Vagina (tissue), 2 donors: ENCODE measurements at regions not wholly inside any gene's neighbourhood (a gene's known extent, or its start where the extent isn't known, plus 50 kb on each side); places are given as distances from the start of the nearest gene placed in this dataset.

ENCODE experiments used
- DNase-seq, 2 donors: peaks; one replicate each; pipeline ENCODE4 v3.0.0-alpha.2; 2017; ENCODE audit errors: extremely low spot score in 2 of 2
- H3K27ac ChIP-seq: fragments of 200-600 bp; sonication (generic); one replicate; pipeline ENCODE4 v1.5.1; 2019
- H3K27me3 ChIP-seq: fragments of 200-600 bp; sonication (generic); one replicate; pipeline ENCODE4 v1.5.1; 2019
- H3K36me3 ChIP-seq, 2 donors: fragments of 200-600 bp; sonication (generic); one replicate each; pipeline ENCODE4 v1.5.1; 2017 to 2019
- H3K4me1 ChIP-seq: fragments of 200-600 bp; sonication (generic); one replicate; pipeline ENCODE4 v1.5.1; 2019
- H3K4me3 ChIP-seq, 2 donors: fragments of 200-600 bp; sonication (generic); 1 replicate in 1 of 2; 2 replicates in 1 of 2; pipeline ENCODE4 v1.5.1; 2016 to 2019
- H3K9me3 ChIP-seq: fragments of 200-600 bp; sonication (generic); one replicate; pipeline ENCODE4 v1.5.1; 2019
- POLR2A ChIP-seq, 2 donors: fragments of 450-650 bp; IDR thresholded peaks; one replicate each; pipeline ENCODE4 v1.6.1; 2017; ENCODE audit warnings: antibody characterized with exemption in 2 of 2, mild to moderate bottlenecking in 2 of 2, moderate library complexity in 2 of 2
- POLR2AphosphoS5 ChIP-seq, 2 donors: sonication (generic); formaldehyde crosslinking; IDR thresholded peaks; one replicate each; pipeline ENCODE4 v1.9.0; 2017; ENCODE audit warnings: antibody characterized with exemption in 2 of 2, mild to moderate bottlenecking in 2 of 2, low read depth in 1 of 2; ENCODE audit not compliant: insufficient read depth in 1 of 2
- intact Hi-C: fragments of 100-400 bp; cut with DNase I; formaldehyde crosslinking; loops from one replicate; pipeline ENCODE4 v1.15.1; 2023
- TF ChIP-seq, protein P1 (sequence below), 3 experiments: fragments of 450-650 bp in 2 of 3; fragments of 200-600 bp in 1 of 3; sonication (generic) in 1 of 3; IDR thresholded peaks; one replicate each; pipeline ENCODE4 v1.5.1; 2017 to 2019; ENCODE audit warnings: antibody characterized with exemption in 3 of 3, mild to moderate bottlenecking in 2 of 3, moderate library complexity in 2 of 3

GRCh38 chr15:61612111-61612510, 383.0 kb upstream of the RORA start:
- Histone ChIP-seq H3K27me3 (no peaks in the 10 kb centered on the region), H3K4me1 (no peaks in the 10 kb centered on the region), H3K36me3 (no peaks in the 10 kb centered on the region), H3K4me3 (no peak overlapping the region), H3K27ac (no peak overlapping the region), H3K9me3 (no peaks in the 10 kb centered on the region)
- no peak for DNase-seq
- TF ChIP-seq, protein P1, sequence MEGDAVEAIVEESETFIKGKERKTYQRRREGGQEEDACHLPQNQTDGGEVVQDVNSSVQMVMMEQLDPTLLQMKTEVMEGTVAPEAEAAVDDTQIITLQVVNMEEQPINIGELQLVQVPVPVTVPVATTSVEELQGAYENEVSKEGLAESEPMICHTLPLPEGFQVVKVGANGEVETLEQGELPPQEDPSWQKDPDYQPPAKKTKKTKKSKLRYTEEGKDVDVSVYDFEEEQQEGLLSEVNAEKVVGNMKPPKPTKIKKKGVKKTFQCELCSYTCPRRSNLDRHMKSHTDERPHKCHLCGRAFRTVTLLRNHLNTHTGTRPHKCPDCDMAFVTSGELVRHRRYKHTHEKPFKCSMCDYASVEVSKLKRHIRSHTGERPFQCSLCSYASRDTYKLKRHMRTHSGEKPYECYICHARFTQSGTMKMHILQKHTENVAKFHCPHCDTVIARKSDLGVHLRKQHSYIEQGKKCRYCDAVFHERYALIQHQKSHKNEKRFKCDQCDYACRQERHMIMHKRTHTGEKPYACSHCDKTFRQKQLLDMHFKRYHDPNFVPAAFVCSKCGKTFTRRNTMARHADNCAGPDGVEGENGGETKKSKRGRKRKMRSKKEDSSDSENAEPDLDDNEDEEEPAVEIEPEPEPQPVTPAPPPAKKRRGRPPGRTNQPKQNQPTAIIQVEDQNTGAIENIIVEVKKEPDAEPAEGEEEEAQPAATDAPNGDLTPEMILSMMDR (IDR thresholded peaks at IDR 0.05): no peak
- TF ChIP-seq POLR2A (IDR thresholded peaks at IDR 0.05) (no peak), POLR2AphosphoS5 (IDR thresholded peaks at IDR 0.05; ENCODE audit: insufficient read depth in 1 of 2, low read depth in 1 of 2) (no peak)
- intact Hi-C loops: no loop called here

DNA sequence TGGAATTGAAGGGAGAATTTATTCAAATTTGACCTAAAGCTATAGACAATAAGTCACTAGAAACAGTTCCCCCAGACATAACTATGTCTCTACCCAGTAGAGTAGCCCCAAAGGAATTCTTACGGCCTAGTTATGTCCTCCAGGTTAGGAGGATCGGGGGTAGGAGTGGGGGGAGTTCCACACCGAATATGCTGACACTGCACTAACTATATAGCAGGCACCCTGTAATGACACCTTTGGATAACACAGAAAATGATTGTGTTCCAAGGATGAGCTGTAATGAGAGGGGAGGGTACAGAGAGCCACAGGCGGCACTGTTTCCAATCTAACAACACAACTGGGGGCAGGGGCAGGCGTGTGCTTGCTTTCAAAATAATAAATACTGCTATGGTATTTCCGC, 376.2 kb upstream of the RORA start:
- TF ChIP-seq POLR2AphosphoS5 (IDR thresholded peaks at IDR 0.05; ENCODE audit: insufficient read depth in 1 of 2, low read depth in 1 of 2) (no peak), POLR2A (IDR thresholded peaks at IDR 0.05) (no peak)
- TF ChIP-seq, protein P1 (IDR thresholded peaks at IDR 0.05): no peak
- no peak for DNase-seq
- H3K27ac ChIP-seq: no peak overlapping the region
- no peaks in the 10 kb centered on the region for H3K4me1 ChIP-seq
- no peaks in the 10 kb centered on the region for H3K27me3 ChIP-seq
- no peaks in the 10 kb centered on the region for H3K9me3 ChIP-seq
- H3K4me3 ChIP-seq: no peak overlapping the region
- intact Hi-C loops: no loop called here
- no peaks in the 10 kb centered on the region for H3K36me3 ChIP-seq

DNA sequence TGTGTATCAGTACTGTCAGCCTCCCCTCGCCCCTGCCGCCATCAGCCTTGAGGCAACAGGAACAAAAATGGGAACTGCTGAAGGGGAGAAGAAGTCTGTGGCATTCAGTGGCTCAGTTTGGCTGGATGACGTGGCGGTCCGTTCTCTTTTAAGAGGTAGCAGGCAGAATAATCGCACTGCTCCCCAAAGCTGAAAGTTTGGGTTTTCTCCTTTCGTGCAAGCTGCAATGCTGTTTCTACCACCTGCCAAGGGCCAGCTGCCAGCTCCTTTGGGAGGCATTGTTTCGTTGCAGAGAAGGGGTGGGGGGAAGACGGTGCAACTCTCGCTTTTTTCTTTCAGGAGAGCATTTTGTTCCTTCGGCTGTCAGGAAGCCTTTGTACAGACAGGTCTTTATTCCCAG, 369.6 kb upstream of the RORA start:
- Histone ChIP-seq H3K9me3 (no peaks in the 10 kb centered on the region), H3K27ac (no peak overlapping the region), H3K36me3 (no peaks in the 10 kb centered on the region), H3K27me3 (no peaks in the 10 kb centered on the region), H3K4me1 (no peaks in the 10 kb centered on the region), H3K4me3 (no peak overlapping the region)
- DNase-seq: no peak
- intact Hi-C loops: no loop called here
- TF ChIP-seq POLR2AphosphoS5 (IDR thresholded peaks at IDR 0.05; ENCODE audit: insufficient read depth in 1 of 2, low read depth in 1 of 2) (no peak), POLR2A (IDR thresholded peaks at IDR 0.05) (no peak)
- TF ChIP-seq, protein P1 (IDR thresholded peaks at IDR 0.05): no peak

- Histone ChIP-seq H3K27ac (no peak overlapping the region), H3K4me1 (no peaks in the 10 kb centered on the region), H3K4me3 (no peak overlapping the region), H3K9me3 (no peaks in the 10 kb centered on the region), H3K27me3 (no peaks in the 10 kb centered on the region), H3K36me3 (no peaks in the 10 kb centered on the region)
- TF ChIP-seq POLR2AphosphoS5 (IDR thresholded peaks at IDR 0.05; ENCODE audit: insufficient read depth in 1 of 2, low read depth in 1 of 2): no peak
- TF ChIP-seq, protein P1 (IDR thresholded peaks at IDR 0.05): no peak
- TF ChIP-seq POLR2A (IDR thresholded peaks at IDR 0.05): no peak
- no peak for DNase-seq
- intact Hi-C loops: no loop called here
These were observed 355.3 kb upstream of the RORA start for GRCh38 chr15:61584410-61584809.

DNA sequence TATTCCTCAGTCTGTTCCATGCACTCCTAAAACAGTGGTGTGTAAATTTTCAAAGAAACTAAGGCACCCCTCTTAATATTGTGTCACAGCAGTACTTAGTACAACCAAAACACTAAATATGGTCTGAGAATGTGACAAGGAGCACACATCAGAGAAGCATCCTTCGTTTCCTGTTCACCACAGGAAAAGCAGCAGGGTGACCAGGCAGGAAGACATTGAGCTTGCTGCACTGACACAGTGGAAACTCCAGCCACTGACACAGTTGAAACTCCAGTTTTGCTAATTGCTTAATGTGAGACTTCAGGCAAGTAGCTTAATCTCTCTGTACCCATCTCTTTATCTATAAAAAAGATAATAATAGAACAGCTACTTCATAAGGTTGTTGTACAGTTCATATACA, 353.0 kb upstream of the RORA start:
- Histone ChIP-seq H3K4me3 (no peak overlapping the region), H3K9me3 (no peaks in the 10 kb centered on the region), H3K4me1 (no peaks in the 10 kb centered on the region), H3K27ac (no peak overlapping the region), H3K36me3 (no peaks in the 10 kb centered on the region), H3K27me3 (no peaks in the 10 kb centered on the region)
- DNase-seq: no peak
- intact Hi-C loops: no loop called here
- TF ChIP-seq POLR2AphosphoS5 (IDR thresholded peaks at IDR 0.05; ENCODE audit: insufficient read depth in 1 of 2, low read depth in 1 of 2) (no peak), POLR2A (IDR thresholded peaks at IDR 0.05) (no peak)
- TF ChIP-seq, protein P1 (IDR thresholded peaks at IDR 0.05): no peak
